ENCODE measurements at regions not wholly inside any gene's neighbourhood (a gene's known extent, or its start where the extent isn't known, plus 50 kb on each side); places are given as distances from the start of the nearest gene placed in this dataset.

GRCh38 chr10:4285121-4285520 is 500.1 kb upstream of the KLF6 start:
- TF ChIP-seq CTCF (conservative IDR thresholded peaks at IDR 0.05; ENCODE audit: low read depth, low read length) (no peak), EZH2 (IDR thresholded peaks at IDR 0.05; ENCODE audit: low read length, unreplicated experiment) (no peak)

Measured in PC-3 (cell line).